Gastrocnemius medialis (tissue), 4 donors: ENCODE measurements at regions not wholly inside any gene's neighbourhood (a gene's known extent, or its start where the extent isn't known, plus 50 kb on each side); places are given as distances from the start of the nearest gene placed in this dataset.

Experiments used
- POLR2A ChIP-seq, 2 donors: fragments of 450-650 bp; IDR thresholded peaks; one replicate each; pipeline ENCODE4 v1.6.1; 2017; ENCODE audit warnings: antibody characterized with exemption in 2 of 2, mild to moderate bottlenecking in 2 of 2, moderate library complexity in 2 of 2
- TF ChIP-seq, protein P1 (sequence below), 5 experiments: fragments of 450-650 bp in 3 of 5; fragments of 200-600 bp in 2 of 5; sonication (generic) in 2 of 5; IDR thresholded peaks in 4 of 5; conservative IDR thresholded peaks in 1 of 5; 1 replicate in 4 of 5; 2 replicates in 1 of 5; pipeline ENCODE4 v1.5.1; 2016 to 2019; ENCODE audit warnings: antibody characterized with exemption in 5 of 5, mild to moderate bottlenecking in 3 of 5, moderate library complexity in 3 of 5

DNA sequence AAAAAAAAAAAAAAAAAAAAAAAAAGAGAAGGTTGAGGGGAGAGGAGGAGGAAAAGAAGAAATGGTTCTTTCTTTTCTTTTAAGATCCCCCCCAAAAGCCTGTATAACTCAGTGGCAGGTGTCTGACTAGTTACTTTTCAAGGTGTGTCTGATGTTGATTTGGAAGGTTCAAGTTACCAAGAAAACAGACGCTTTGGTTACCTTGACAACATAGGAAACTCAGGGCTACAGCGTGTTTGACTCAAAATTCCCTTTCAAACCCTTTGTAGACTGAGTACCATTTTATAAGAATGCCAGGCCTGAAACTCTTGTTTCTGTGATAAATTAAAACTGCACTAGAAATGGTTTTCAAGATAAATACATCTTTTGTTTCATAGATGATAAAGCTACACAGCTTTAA is 286.8 kb downstream of the SKIDA1 start:
- TF ChIP-seq, protein P1, sequence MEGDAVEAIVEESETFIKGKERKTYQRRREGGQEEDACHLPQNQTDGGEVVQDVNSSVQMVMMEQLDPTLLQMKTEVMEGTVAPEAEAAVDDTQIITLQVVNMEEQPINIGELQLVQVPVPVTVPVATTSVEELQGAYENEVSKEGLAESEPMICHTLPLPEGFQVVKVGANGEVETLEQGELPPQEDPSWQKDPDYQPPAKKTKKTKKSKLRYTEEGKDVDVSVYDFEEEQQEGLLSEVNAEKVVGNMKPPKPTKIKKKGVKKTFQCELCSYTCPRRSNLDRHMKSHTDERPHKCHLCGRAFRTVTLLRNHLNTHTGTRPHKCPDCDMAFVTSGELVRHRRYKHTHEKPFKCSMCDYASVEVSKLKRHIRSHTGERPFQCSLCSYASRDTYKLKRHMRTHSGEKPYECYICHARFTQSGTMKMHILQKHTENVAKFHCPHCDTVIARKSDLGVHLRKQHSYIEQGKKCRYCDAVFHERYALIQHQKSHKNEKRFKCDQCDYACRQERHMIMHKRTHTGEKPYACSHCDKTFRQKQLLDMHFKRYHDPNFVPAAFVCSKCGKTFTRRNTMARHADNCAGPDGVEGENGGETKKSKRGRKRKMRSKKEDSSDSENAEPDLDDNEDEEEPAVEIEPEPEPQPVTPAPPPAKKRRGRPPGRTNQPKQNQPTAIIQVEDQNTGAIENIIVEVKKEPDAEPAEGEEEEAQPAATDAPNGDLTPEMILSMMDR (IDR thresholded peaks at IDR 0.05 in 4 of 5, conservative IDR thresholded peaks at IDR 0.05 in 1 of 5), result no peak
- no peak for TF ChIP-seq POLR2A (IDR thresholded peaks at IDR 0.05)
